NCI-H748 (cell line): ENCODE measurements at regions not wholly inside any gene's neighbourhood (a gene's known extent, or its start where the extent isn't known, plus 50 kb on each side); places are given as distances from the start of the nearest gene placed in this dataset.
A peak's percentile ranks its signal among the peaks of the same experiment; 100 is the strongest.

Source experiments
- DNase-seq: peaks from one replicate; lab custom pipeline; 2025; ENCODE audit not compliant: unreplicated experiment; lab: John Stamatoyannopoulos, UW

GRCh38 chr4:187547316-187547715, 448.3 kb upstream of the ZFP42 start:
- no peak for DNase-seq

- no peak for DNase-seq
Observed at GRCh38 chr4:187550256-187550950, 445.2 kb upstream of the ZFP42 start.

- no peak for DNase-seq
Observed at GRCh38 chr4:187552781-187553180, 442.8 kb upstream of the ZFP42 start.

- DNase-seq: no peak
Observed at GRCh38 chr4:187555174-187555573, 440.4 kb upstream of the ZFP42 start.

GRCh38 chr4:187558391-187558790, 437.2 kb upstream of the ZFP42 start:
- no peak for DNase-seq

GRCh38 chr4:187562345-187562744, 433.2 kb upstream of the ZFP42 start:
- no peak for DNase-seq

GRCh38 chr4:187565416-187565815, 430.2 kb upstream of the ZFP42 start:
- DNase-seq: peak; percentile 17

GRCh38 chr4:187569871-187570270, 425.7 kb upstream of the ZFP42 start:
- DNase-seq: no peak

GRCh38 chr4:187575706-187576105, 419.9 kb upstream of the ZFP42 start:
- no peak for DNase-seq

GRCh38 chr4:187576751-187577150, 418.8 kb upstream of the ZFP42 start:
- no peak for DNase-seq

- no peak for DNase-seq
Observed at GRCh38 chr4:187577941-187578480, 417.6 kb upstream of the ZFP42 start.

- DNase-seq: no peak
Observed at GRCh38 chr4:187586892-187587291, 408.7 kb upstream of the ZFP42 start.

GRCh38 chr4:187598196-187598595, 397.4 kb upstream of the ZFP42 start:
- DNase-seq: no peak

- no peak for DNase-seq
Observed at GRCh38 chr4:187602339-187603092, 393.1 kb upstream of the ZFP42 start.

GRCh38 chr4:187603093-187604025, 392.2 kb upstream of the ZFP42 start:
- no peak for DNase-seq

GRCh38 chr4:187604984-187605383, 390.6 kb upstream of the ZFP42 start:
- DNase-seq: no peak

GRCh38 chr4:187606581-187606980, 389.0 kb upstream of the ZFP42 start:
- peak; percentile 62 for DNase-seq

- DNase-seq: no peak
Observed at GRCh38 chr4:187608001-187608421, 387.6 kb upstream of the ZFP42 start.

- DNase-seq: no peak
Observed at GRCh38 chr4:187612301-187612700, 383.3 kb upstream of the ZFP42 start.

GRCh38 chr4:187613089-187613839, 382.3 kb upstream of the ZFP42 start:
- DNase-seq: no peak
